WTC11 (cell line): ENCODE measurements at regions not wholly inside any gene's neighbourhood (a gene's known extent, or its start where the extent isn't known, plus 50 kb on each side); places are given as distances from the start of the nearest gene placed in this dataset.

ENCODE experiments used
- ATAC-seq: fragments of 200-7000 bp; cut with Tn5 transposase; 2 replicates; pipeline ENCODE4 v1.10.0; 2021; ENCODE audit warnings: mild to moderate bottlenecking, moderate library complexity
- CTCF ChIA-PET: fragments of 300-600 bp; sonication (Branson Sonifier 250); formaldehyde crosslinking; loops from one replicate; lab custom pipeline; 2021; ENCODE audit warnings: antibody characterized with exemption; lab: Charles Lee
- POLR2A ChIA-PET: fragments of 350-600 bp; sonication (Branson Sonifier 250); formaldehyde crosslinking; loops from one replicate; lab custom pipeline; 2021; ENCODE audit warnings: antibody characterized with exemption; lab: Charles Lee
- DNase-seq: peaks from one replicate; pipeline ENCODE4 v3.0.0; 2021; ENCODE audit warnings: low spot score
- H3K27ac Mint-ChIP-seq: 2 replicates; pipeline ENCODE4 v1.8.0; 2021; ENCODE audit warnings: mixed read lengths
- H3K27me3 Mint-ChIP-seq: 2 replicates; pipeline ENCODE4 v1.8.0; 2021; ENCODE audit warnings: low read depth, mild to moderate bottlenecking, moderate library complexity, mixed read lengths
- H3K36me3 Mint-ChIP-seq: 2 replicates; pipeline ENCODE4 v1.8.0; 2021; ENCODE audit warnings: mixed read lengths
- H3K4me1 Mint-ChIP-seq: 2 replicates; pipeline ENCODE4 v1.8.0; 2022; ENCODE audit warnings: mixed read lengths
- H3K4me3 Mint-ChIP-seq: 2 replicates; pipeline ENCODE4 v1.8.0; 2021; ENCODE audit warnings: mild to moderate bottlenecking, moderate library complexity, mixed read lengths
- H3K9me3 Mint-ChIP-seq: 2 replicates; pipeline ENCODE4 v1.8.0; 2021; ENCODE audit warnings: mixed read lengths
- CBFB ChIP-seq: sonication (generic); formaldehyde crosslinking; IDR thresholded peaks from 2 replicates; pipeline ENCODE4 v1.8.1; 2022; ENCODE audit warnings: mild to moderate bottlenecking, low read depth, missing genetic modification reagents
- CREM ChIP-seq: sonication (generic); formaldehyde crosslinking; IDR thresholded peaks from 2 replicates; pipeline ENCODE4 v1.8.1; 2022; ENCODE audit warnings: mild to moderate bottlenecking, missing genetic modification reagents, moderate library complexity
- FOXK1 ChIP-seq: sonication (generic); formaldehyde crosslinking; IDR thresholded peaks from 2 replicates; pipeline ENCODE4 v1.8.0; 2022; ENCODE audit warnings: mild to moderate bottlenecking, moderate library complexity, missing genetic modification reagents
- GRHL2 ChIP-seq: fragments of 250-450 bp; sonication (Bioruptor Pico); IDR thresholded peaks from 2 replicates; pipeline ENCODE4 v1.8.0; 2022; ENCODE audit warnings: mild to moderate bottlenecking, moderate library complexity; ENCODE audit not compliant: insufficient replicate concordance, severe bottlenecking
- HMGA2 ChIP-seq: fragments of 250-450 bp; sonication (Bioruptor Pico); IDR thresholded peaks from 2 replicates; pipeline ENCODE4 v1.4.0; 2021; ENCODE audit warnings: mild to moderate bottlenecking, moderate library complexity
- MYBL2 ChIP-seq: sonication (generic); formaldehyde crosslinking; IDR thresholded peaks from 2 replicates; pipeline ENCODE4 v1.8.1; 2023; ENCODE audit warnings: mild to moderate bottlenecking, moderate library complexity, missing genetic modification reagents
- OVOL2 ChIP-seq: fragments of 250-450 bp; sonication (Bioruptor Pico); IDR thresholded peaks from 2 replicates; pipeline ENCODE4 v1.9.0; 2021; ENCODE audit warnings: mild to moderate bottlenecking, borderline replicate concordance
- PRRX2 ChIP-seq: fragments of 250-450 bp; sonication (Bioruptor Pico); IDR thresholded peaks from 2 replicates; pipeline ENCODE4 v1.8.0; 2021; ENCODE audit warnings: mild to moderate bottlenecking
- RELA ChIP-seq: sonication (generic); formaldehyde crosslinking; IDR thresholded peaks from 2 replicates; pipeline ENCODE4 v1.8.1; 2022; ENCODE audit warnings: missing genetic modification reagents, mild to moderate bottlenecking, borderline replicate concordance
- ZBTB21 ChIP-seq: sonication (generic); formaldehyde crosslinking; IDR thresholded peaks from 2 replicates; pipeline ENCODE4 v1.8.1; 2023; ENCODE audit warnings: mild to moderate bottlenecking, missing genetic modification reagents, borderline replicate concordance
- ZNF121 ChIP-seq: sonication (generic); formaldehyde crosslinking; IDR thresholded peaks from 2 replicates; pipeline ENCODE4 v1.8.0; 2023; ENCODE audit warnings: missing genetic modification reagents
- ZNF138 ChIP-seq: sonication (generic); formaldehyde crosslinking; conservative IDR thresholded peaks from 2 replicates; pipeline ENCODE4 v1.8.1; 2022; ENCODE audit warnings: mild to moderate bottlenecking, moderate library complexity, missing genetic modification reagents
- ZNF317 ChIP-seq: sonication (generic); formaldehyde crosslinking; IDR thresholded peaks from 2 replicates; pipeline ENCODE4 v1.8.1; 2023; ENCODE audit warnings: low read depth, mild to moderate bottlenecking, moderate library complexity, missing genetic modification reagents, borderline replicate concordance
- ZNF423 ChIP-seq: fragments of 250-450 bp; sonication (Bioruptor Pico); IDR thresholded peaks from 2 replicates; pipeline ENCODE4 v2.1.2; 2022; ENCODE audit warnings: mild to moderate bottlenecking, moderate library complexity
- ZNF671 ChIP-seq: fragments of 250-450 bp; sonication (Bioruptor Pico); IDR thresholded peaks from 2 replicates; pipeline ENCODE4 v1.8.0; 2021; ENCODE audit warnings: mild to moderate bottlenecking
- TF ChIP-seq, protein P1 (sequence below): fragments of 250-450 bp; sonication (Bioruptor Pico); IDR thresholded peaks from 2 replicates; pipeline ENCODE4 v1.8.0; 2021; ENCODE audit warnings: mild to moderate bottlenecking
- TF ChIP-seq, protein P2 (sequence below): sonication (generic); formaldehyde crosslinking; IDR thresholded peaks from 2 replicates; pipeline ENCODE4 v1.8.1; 2022; ENCODE audit warnings: mild to moderate bottlenecking, missing genetic modification reagents, moderate library complexity, borderline replicate concordance
- TF ChIP-seq, protein P3 (sequence below): sonication (generic); formaldehyde crosslinking; IDR thresholded peaks from 2 replicates; pipeline ENCODE4 v1.8.0; 2022; ENCODE audit warnings: mild to moderate bottlenecking, missing genetic modification reagents
- TF ChIP-seq, protein P4 (sequence below): sonication (generic); formaldehyde crosslinking; IDR thresholded peaks from 2 replicates; pipeline ENCODE4 v1.8.1; 2022; ENCODE audit warnings: missing genetic modification reagents, borderline replicate concordance
- TF ChIP-seq, protein P5 (sequence below): fragments of 250-450 bp; sonication (Bioruptor Pico); conservative IDR thresholded peaks from 2 replicates; pipeline ENCODE4 v1.9.0; 2021; ENCODE audit warnings: mild to moderate bottlenecking
- TF ChIP-seq, protein P6 (sequence below): sonication (generic); formaldehyde crosslinking; IDR thresholded peaks from 2 replicates; pipeline ENCODE4 v1.8.1; 2022; ENCODE audit warnings: mild to moderate bottlenecking, moderate library complexity, missing genetic modification reagents
- TF ChIP-seq, protein P7 (sequence below): sonication (generic); formaldehyde crosslinking; IDR thresholded peaks from 2 replicates; pipeline ENCODE4 v1.8.1; 2022; ENCODE audit warnings: low read depth, missing genetic modification reagents, borderline replicate concordance

DNA sequence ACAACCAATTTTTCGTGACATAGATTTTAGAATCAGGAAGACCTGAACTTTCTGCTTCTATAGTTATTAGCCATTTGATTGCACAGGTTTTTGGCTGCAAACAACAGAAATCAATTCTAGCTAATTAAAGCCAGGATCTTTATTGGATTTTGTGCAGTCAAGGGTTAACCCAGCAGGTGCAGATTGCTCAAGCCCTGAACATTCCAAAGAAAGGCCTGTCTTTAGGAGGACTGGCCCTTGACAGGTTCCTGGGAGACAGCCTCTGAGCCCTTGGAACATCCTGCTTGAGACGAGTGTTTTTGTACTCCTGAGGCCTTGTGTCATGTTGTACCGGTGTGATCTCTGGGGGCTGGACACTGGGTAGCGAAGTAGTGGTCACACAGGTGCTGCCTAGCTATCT lies 174.6 kb downstream of the PTCSC3 start:
- Mint-ChIP-seq H3K27ac (no peak overlapping the region), H3K4me1 (peaks cover 28% of the 10 kb centered on the region), H3K27me3 (no peaks in the 10 kb centered on the region), H3K9me3 (no peaks in the 10 kb centered on the region), H3K4me3 (no peak overlapping the region), H3K36me3 (no peaks in the 10 kb centered on the region)
- POLR2A ChIA-PET, result no interaction called here
- CTCF ChIA-PET, result no interaction called here
- DNase-seq (no peak), ATAC-seq (no peak)
- TF ChIP-seq RELA (CRISPR knock-in tag), result no peak
- TF ChIP-seq, protein P1, sequence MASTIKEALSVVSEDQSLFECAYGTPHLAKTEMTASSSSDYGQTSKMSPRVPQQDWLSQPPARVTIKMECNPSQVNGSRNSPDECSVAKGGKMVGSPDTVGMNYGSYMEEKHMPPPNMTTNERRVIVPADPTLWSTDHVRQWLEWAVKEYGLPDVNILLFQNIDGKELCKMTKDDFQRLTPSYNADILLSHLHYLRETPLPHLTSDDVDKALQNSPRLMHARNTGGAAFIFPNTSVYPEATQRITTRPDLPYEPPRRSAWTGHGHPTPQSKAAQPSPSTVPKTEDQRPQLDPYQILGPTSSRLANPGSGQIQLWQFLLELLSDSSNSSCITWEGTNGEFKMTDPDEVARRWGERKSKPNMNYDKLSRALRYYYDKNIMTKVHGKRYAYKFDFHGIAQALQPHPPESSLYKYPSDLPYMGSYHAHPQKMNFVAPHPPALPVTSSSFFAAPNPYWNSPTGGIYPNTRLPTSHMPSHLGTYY (CRISPR knock-in tag), result no peak
- TF ChIP-seq, protein P2, sequence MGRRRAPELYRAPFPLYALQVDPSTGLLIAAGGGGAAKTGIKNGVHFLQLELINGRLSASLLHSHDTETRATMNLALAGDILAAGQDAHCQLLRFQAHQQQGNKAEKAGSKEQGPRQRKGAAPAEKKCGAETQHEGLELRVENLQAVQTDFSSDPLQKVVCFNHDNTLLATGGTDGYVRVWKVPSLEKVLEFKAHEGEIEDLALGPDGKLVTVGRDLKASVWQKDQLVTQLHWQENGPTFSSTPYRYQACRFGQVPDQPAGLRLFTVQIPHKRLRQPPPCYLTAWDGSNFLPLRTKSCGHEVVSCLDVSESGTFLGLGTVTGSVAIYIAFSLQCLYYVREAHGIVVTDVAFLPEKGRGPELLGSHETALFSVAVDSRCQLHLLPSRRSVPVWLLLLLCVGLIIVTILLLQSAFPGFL, result no peak

DNA sequence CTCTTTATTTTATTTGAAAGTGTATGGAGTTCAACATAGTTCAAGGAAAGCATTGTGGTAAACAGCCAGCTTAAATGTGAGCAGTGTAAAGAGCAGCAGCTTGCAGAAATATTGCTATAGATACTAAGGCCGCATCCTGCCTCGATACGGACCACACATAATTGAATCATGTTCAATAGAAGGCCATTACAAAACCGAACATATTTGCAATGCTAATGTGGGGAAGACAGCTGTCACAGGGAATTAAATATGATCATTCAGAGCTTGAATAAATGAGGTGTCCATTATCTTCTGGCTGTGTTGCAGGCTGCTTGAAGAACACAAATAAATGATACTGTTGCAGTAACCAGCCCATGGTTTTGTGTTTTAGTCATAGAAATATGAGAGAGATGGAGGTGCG lies 173.2 kb downstream of the BRMS1L start:
- CTCF ChIA-PET, result interaction anchor here (1.4 to 2.0 kb wide), 3 partner anchors 13 to 71 kb away, joined by 3 to 7 read pairs (median 7); no protein-coding TSS in a partner anchor
- Mint-ChIP-seq H3K4me1 (peaks cover 24% of the 10 kb centered on the region), H3K9me3 (no peaks in the 10 kb centered on the region), H3K27ac (no peak overlapping the region), H3K27me3 (no peaks in the 10 kb centered on the region), H3K36me3 (no peaks in the 10 kb centered on the region), H3K4me3 (no peak overlapping the region)
- ATAC-seq (no peak), DNase-seq (no peak)
- POLR2A ChIA-PET, result no interaction called here
- TF ChIP-seq FOXK1 (CRISPR knock-in tag), result no peak
- no peak for TF ChIP-seq CREM (CRISPR knock-in tag)
- TF ChIP-seq GRHL2 (CRISPR knock-in tag), result no peak
- TF ChIP-seq, protein P3, sequence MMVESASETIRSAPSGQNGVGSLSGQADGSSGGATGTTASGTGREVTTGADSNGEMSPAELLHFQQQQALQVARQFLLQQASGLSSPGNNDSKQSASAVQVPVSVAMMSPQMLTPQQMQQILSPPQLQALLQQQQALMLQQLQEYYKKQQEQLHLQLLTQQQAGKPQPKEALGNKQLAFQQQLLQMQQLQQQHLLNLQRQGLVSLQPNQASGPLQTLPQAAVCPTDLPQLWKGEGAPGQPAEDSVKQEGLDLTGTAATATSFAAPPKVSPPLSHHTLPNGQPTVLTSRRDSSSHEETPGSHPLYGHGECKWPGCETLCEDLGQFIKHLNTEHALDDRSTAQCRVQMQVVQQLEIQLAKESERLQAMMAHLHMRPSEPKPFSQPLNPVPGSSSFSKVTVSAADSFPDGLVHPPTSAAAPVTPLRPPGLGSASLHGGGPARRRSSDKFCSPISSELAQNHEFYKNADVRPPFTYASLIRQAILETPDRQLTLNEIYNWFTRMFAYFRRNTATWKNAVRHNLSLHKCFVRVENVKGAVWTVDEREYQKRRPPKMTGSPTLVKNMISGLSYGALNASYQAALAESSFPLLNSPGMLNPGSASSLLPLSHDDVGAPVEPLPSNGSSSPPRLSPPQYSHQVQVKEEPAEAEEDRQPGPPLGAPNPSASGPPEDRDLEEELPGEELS, result no peak
- no peak for TF ChIP-seq ZNF121 (CRISPR knock-in tag)
- TF ChIP-seq OVOL2 (CRISPR knock-in tag), result no peak
- no peak for TF ChIP-seq ZNF138 (CRISPR knock-in tag)
- TF ChIP-seq, protein P4, sequence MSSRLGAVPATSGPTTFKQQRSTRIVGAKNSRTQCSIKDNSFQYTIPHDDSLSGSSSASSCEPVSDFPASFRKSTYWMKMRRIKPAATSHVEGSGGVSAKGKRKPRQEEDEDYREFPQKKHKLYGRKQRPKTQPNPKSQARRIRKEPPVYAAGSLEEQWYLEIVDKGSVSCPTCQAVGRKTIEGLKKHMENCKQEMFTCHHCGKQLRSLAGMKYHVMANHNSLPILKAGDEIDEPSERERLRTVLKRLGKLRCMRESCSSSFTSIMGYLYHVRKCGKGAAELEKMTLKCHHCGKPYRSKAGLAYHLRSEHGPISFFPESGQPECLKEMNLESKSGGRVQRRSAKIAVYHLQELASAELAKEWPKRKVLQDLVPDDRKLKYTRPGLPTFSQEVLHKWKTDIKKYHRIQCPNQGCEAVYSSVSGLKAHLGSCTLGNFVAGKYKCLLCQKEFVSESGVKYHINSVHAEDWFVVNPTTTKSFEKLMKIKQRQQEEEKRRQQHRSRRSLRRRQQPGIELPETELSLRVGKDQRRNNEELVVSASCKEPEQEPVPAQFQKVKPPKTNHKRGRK (CRISPR knock-in tag), result no peak
- TF ChIP-seq, protein P1 (CRISPR knock-in tag), result no peak
- no peak for TF ChIP-seq ZNF423 (CRISPR knock-in tag)
- TF ChIP-seq, protein P5, sequence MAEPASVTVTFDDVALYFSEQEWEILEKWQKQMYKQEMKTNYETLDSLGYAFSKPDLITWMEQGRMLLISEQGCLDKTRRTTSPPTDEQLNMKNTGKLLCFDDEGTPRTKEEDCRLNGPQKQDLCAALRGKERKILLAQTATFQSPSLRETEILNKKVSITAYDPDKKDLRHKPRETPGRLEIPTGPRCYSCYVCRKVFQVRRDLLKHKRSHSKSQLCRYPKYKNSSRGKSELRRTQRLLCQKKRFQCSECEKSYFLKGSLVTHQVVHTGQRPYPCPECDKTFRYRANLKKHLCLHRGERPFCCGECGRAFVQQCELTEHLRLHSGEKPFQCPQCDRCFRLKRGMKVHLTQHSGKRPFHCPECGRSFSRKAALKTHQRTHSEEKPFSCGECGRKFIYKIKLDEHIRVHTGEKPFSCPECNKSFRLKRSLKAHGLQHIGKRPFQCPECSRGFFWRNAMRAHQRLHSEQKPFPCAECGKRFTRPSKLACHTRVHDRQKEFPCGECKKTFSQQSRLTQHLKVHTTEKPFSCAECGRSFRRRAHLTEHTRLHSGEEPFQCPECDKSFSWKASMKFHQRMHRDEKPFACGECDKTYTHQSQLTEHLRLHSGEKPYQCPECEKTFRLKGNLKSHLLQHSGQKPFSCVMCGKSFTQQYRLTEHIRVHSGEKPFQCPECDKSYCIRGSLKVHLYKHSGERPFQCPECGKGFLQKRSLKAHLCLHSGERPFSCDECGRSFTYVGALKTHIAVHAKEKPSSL, result no peak
- TF ChIP-seq PRRX2 (CRISPR knock-in tag), result no peak
- no peak for TF ChIP-seq HMGA2 (CRISPR knock-in tag)
- no peak for TF ChIP-seq ZNF317
- no peak for TF ChIP-seq CBFB (CRISPR knock-in tag)
- TF ChIP-seq, protein P6, sequence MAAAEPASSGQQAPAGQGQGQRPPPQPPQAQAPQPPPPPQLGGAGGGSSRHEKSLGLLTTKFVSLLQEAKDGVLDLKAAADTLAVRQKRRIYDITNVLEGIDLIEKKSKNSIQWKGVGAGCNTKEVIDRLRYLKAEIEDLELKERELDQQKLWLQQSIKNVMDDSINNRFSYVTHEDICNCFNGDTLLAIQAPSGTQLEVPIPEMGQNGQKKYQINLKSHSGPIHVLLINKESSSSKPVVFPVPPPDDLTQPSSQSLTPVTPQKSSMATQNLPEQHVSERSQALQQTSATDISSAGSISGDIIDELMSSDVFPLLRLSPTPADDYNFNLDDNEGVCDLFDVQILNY (CRISPR knock-in tag), result no peak
- no peak for TF ChIP-seq ZBTB21
- TF ChIP-seq ZNF671 (CRISPR knock-in tag), result no peak
- TF ChIP-seq, protein P7, sequence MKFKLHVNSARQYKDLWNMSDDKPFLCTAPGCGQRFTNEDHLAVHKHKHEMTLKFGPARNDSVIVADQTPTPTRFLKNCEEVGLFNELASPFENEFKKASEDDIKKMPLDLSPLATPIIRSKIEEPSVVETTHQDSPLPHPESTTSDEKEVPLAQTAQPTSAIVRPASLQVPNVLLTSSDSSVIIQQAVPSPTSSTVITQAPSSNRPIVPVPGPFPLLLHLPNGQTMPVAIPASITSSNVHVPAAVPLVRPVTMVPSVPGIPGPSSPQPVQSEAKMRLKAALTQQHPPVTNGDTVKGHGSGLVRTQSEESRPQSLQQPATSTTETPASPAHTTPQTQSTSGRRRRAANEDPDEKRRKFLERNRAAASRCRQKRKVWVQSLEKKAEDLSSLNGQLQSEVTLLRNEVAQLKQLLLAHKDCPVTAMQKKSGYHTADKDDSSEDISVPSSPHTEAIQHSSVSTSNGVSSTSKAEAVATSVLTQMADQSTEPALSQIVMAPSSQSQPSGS, result no peak
- no peak for TF ChIP-seq MYBL2
